ENCODE measurements at regions not wholly inside any gene's neighbourhood (a gene's known extent, or its start where the extent isn't known, plus 50 kb on each side); places are given as distances from the start of the nearest gene placed in this dataset.

DNA sequence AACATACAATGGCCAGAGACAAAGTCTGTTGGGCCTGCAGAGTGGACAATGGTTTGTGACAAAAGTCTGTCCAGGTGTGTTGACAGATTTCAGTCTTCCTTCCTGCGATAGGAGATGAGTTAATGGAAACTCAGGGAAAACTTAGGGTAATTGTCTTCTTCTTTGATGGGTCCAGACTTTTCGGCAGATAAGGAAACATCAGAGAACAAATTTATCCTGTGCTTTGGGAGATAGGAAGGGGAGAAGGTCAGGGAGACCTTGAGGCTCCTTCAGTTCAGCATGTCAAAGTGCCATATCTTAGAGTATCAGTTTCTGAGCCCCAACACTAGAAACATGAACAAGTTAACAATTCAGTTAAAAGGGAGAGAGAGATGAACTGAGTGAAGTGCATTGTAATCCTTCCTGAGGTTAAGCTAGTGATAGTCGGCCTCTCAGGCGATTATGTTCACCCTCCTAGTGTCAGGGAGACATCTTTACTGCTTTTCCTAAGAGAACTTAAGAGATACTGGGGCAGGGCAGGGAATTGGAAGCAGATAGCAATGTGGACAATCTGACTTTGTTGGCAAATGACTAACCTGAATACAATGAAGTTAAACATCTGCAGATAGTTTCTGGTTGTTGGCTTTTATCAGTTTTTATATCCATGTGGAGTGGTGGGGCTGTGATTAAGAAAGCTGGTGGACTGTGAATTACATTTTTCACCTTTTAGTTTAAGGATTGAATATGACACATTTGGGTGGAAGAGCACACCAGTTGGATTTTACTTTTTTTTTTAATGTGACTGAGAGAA is 248.8 kb upstream of the FN1 start:
- TF ChIP-seq, protein P1, sequence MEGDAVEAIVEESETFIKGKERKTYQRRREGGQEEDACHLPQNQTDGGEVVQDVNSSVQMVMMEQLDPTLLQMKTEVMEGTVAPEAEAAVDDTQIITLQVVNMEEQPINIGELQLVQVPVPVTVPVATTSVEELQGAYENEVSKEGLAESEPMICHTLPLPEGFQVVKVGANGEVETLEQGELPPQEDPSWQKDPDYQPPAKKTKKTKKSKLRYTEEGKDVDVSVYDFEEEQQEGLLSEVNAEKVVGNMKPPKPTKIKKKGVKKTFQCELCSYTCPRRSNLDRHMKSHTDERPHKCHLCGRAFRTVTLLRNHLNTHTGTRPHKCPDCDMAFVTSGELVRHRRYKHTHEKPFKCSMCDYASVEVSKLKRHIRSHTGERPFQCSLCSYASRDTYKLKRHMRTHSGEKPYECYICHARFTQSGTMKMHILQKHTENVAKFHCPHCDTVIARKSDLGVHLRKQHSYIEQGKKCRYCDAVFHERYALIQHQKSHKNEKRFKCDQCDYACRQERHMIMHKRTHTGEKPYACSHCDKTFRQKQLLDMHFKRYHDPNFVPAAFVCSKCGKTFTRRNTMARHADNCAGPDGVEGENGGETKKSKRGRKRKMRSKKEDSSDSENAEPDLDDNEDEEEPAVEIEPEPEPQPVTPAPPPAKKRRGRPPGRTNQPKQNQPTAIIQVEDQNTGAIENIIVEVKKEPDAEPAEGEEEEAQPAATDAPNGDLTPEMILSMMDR (IDR thresholded peaks at IDR 0.05; ENCODE audit: insufficient read depth, low read depth, low read length, missing control alignments): no peak
- DNase-seq (ENCODE audit: low read depth): no peak
- H3K4me3 ChIP-seq (ENCODE audit: low read depth, low read length): no peak overlapping the region

DNA sequence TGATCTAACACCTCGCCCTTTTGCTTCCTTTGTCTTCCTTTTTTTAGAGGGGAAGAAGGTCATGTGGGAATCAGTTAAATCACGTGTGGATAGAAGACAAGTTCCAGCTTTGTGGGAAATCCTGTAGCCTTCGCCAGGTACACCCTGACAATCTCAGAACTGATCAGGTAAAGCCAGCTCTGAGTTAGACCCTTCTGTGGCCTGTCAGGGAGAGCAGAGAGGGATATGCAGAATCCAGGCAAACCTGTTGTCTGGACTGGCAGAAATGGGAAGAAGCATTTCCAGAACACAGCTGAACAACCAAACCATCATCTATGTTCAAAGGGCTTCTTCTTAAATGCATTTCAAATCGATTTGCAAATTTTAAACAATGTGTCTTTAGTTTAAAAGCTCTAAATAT is 247.4 kb upstream of the FN1 start:
- TF ChIP-seq, protein P1 (IDR thresholded peaks at IDR 0.05; ENCODE audit: insufficient read depth, low read depth, low read length, missing control alignments): no peak

GRCh38 chr2:215681799-215682596 is 246.1 kb upstream of the FN1 start:
- no peak overlapping the region for H3K4me3 ChIP-seq (ENCODE audit: low read depth, low read length)
- TF ChIP-seq, protein P1 (IDR thresholded peaks at IDR 0.05; ENCODE audit: insufficient read depth, low read depth, low read length, missing control alignments): no peak
- no peak for DNase-seq (ENCODE audit: low read depth)

More for the DNA sequence above, 247.4 kb upstream of the FN1 start:
- H3K4me3 ChIP-seq (ENCODE audit: low read depth, low read length): no peak overlapping the region
- no peak for DNase-seq (ENCODE audit: low read depth)

DNA sequence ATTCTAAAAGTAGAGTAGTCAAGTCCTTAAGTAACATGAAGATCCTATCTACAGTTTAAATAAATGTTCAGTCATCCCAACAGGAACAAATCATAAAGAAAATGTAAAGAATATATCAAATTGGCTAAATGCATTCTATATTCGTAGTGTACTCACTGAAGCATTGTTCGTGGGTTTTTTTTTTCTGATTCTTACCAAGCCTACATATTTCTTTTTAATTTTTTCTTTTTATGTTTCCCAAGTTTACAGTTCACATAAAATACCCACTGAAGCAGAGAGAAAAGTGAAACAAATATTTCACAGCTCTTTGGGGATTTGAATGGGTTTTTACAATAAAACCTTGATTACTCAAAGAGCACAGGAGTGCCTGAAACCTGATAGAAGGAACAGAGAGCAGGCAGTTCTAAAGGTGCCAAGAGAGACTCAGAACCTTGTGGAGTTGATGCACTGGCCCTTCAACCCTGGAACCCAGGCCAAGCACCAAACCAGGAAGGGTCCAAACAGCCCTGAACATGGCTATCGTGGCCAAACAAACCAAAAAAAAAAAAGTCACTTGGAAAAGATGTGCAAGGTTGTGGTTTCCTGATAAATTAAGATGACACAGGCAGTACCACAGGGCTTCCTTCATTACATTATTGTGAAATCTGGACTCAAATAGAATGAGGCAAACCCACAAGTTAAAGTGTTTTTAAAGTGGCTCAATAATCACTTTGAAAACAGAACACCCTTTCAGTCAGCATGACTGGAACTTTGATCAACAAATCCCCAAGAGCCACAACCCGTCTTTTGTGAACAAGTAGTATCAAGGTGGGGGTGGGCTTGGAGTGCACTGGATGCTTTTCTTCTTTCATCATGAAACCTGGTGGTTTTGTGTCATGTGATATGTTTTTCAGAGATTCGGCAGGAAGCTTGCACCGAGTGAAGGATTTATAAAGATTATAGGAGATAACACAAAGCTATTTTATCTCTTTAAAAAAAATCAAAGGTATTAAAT is 245.0 kb upstream of the FN1 start:
- DNase-seq (ENCODE audit: low read depth): peak; percentile 37
- H3K4me3 ChIP-seq (ENCODE audit: low read depth, low read length): no peak overlapping the region
- TF ChIP-seq, protein P1 (IDR thresholded peaks at IDR 0.05; ENCODE audit: insufficient read depth, low read depth, low read length, missing control alignments): no peak

DNA sequence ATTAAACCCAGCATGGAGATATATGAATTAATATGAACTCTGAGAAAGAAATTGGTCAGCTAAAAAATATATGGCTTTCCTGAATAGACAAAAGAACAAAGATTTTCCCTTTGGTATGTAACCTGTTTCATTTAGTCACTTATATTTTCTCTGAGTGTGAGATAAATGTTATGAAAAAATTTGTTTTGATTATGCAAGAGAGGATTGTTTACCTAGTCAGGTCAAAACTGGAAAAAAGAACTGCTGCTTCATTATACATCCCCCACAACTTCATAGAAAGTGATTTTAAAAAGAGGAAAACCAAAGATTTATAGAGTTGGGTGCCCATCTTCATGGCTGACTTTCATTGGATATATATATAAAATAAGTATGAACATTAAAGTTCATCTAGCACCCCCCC is 242.2 kb upstream of the FN1 start:
- no peak overlapping the region for H3K4me3 ChIP-seq (ENCODE audit: low read depth, low read length)
- no peak for DNase-seq (ENCODE audit: low read depth)
- TF ChIP-seq, protein P1 (IDR thresholded peaks at IDR 0.05; ENCODE audit: insufficient read depth, low read depth, low read length, missing control alignments): no peak

GRCh38 chr2:215677481-215677880 is 241.6 kb upstream of the FN1 start:
- TF ChIP-seq, protein P1 (IDR thresholded peaks at IDR 0.05; ENCODE audit: insufficient read depth, low read depth, low read length, missing control alignments): no peak
- DNase-seq (ENCODE audit: low read depth): no peak
- no peak overlapping the region for H3K4me3 ChIP-seq (ENCODE audit: low read depth, low read length)

Measured in GM12865 (cell line).